HepG2 (cell line): ENCODE measurements at regions not wholly inside any gene's neighbourhood (a gene's known extent, or its start where the extent isn't known, plus 50 kb on each side); places are given as distances from the start of the nearest gene placed in this dataset.

Source experiments
- CTCF ChIP-seq: sonication (generic); formaldehyde crosslinking; IDR thresholded peaks from 2 replicates; pipeline ENCODE4 v1.5.0; 2020; ENCODE audit warnings: mild to moderate bottlenecking, missing genetic modification reagents, moderate library complexity
- HNF4A ChIP-seq: sonication (generic); formaldehyde crosslinking; IDR thresholded peaks from 2 replicates; pipeline ENCODE4 v1.4.0; 2020; ENCODE audit warnings: missing genetic modification reagents

- TF ChIP-seq CTCF (CRISPR knock-in tag) (no peak), HNF4A (no peak)
Measured at GRCh38 chr6:44609051-44609612, 221.6 kb downstream of the CDC5L start.
